Erythroblast (primary cell): ENCODE measurements at regions not wholly inside any gene's neighbourhood (a gene's known extent, or its start where the extent isn't known, plus 50 kb on each side); places are given as distances from the start of the nearest gene placed in this dataset.

Experiments used
- GATA1 ChIP-seq: IDR thresholded peaks from 2 replicates; pipeline ENCODE4 v1.6.1; 2011; ENCODE audit warnings: low read depth, mild to moderate bottlenecking, control low read depth, low read length, moderate library complexity
- POLR2A ChIP-seq: IDR thresholded peaks from 2 replicates; pipeline ENCODE4 v1.6.1; 2011; ENCODE audit warnings: mild to moderate bottlenecking, low read length

GRCh38 chr5:123751670-123752069 lies 239.7 kb downstream of the CSNK1G3 start:
- TF ChIP-seq POLR2A: no peak
- no peak for TF ChIP-seq GATA1
